ENCODE measurements at regions not wholly inside any gene's neighbourhood (a gene's known extent, or its start where the extent isn't known, plus 50 kb on each side); places are given as distances from the start of the nearest gene placed in this dataset.

- TF ChIP-seq CTCF (IDR thresholded peaks at IDR 0.05) (no peak), POLR2A (IDR thresholded peaks at IDR 0.05) (no peak)
Observed at GRCh38 chr12:24268663-24269186, 319.3 kb upstream of the SOX5 start.
